ENCODE measurements at regions not wholly inside any gene's neighbourhood (a gene's known extent, or its start where the extent isn't known, plus 50 kb on each side); places are given as distances from the start of the nearest gene placed in this dataset.

- peaks cover 2% of the 10 kb centered on the region for H3K36me3 Mint-ChIP-seq (ENCODE audit: low read depth, unreplicated experiment)
- no peak overlapping the region for H3K4me3 Mint-ChIP-seq (ENCODE audit: unreplicated experiment)
- peak; percentile 76 for DNase-seq (ENCODE audit: low read depth)
These were observed 62.6 kb upstream of the PHF21A start for GRCh38 chr11:46183819-46184218.

DNA sequence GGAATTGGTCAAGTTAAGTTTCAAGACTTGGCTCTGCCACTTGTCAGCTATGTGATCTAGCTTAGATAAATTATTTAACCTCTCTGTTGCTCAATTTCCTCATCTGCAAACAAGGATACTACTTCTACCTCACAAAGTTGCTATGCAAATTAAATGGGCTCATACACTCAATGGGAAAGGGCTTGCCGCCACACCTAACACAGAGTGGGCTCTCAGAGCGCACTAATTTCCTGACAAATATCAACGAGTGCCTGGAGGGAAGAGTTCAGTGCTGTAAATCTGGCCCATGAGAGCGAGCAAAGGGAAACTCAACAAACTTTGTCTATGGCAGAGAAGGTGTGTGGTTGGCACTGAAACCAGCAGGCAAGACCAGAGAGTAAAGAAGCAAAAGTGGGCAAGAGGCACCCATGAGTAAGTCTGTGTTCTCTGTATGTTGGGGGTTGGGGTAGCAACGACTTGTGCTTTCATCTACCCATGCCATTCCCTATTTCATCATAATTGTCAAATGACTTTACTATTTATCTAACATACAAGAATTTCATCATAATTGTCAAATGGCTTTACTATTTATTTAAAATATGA, 60.7 kb upstream of the PHF21A start:
- Histone ChIP-seq H3K27ac (ENCODE audit: low read depth, low read length) (no peak overlapping the region), H3K27me3 (ENCODE audit: insufficient read depth, low read length) (peaks cover 24% of the 10 kb centered on the region), H3K36me3 (ENCODE audit: insufficient read depth, low read length) (no peaks in the 10 kb centered on the region), H3K79me2 (ENCODE audit: insufficient read depth, low read length) (no peaks in the 10 kb centered on the region), H3K9ac (ENCODE audit: low read length) (no peak overlapping the region), H3K4me2 (ENCODE audit: low read length) (no peak overlapping the region), H4K20me1 (ENCODE audit: insufficient read depth, low read length) (no peaks in the 10 kb centered on the region), H3K9me3 (ENCODE audit: insufficient read depth, low read depth, low read length) (no peaks in the 10 kb centered on the region), H2AFZ (ENCODE audit: low read depth, low read length) (no peak overlapping the region), H3K4me1 (ENCODE audit: insufficient read depth, low read length) (peaks cover 13% of the 10 kb centered on the region), H3K4me3 (ENCODE audit: insufficient read depth, low read depth, low read length) (no peak overlapping the region)
- no peak for TF ChIP-seq EZH2 (IDR thresholded peaks at IDR 0.05; ENCODE audit: insufficient read depth, low read length)
- TF ChIP-seq, protein P1, sequence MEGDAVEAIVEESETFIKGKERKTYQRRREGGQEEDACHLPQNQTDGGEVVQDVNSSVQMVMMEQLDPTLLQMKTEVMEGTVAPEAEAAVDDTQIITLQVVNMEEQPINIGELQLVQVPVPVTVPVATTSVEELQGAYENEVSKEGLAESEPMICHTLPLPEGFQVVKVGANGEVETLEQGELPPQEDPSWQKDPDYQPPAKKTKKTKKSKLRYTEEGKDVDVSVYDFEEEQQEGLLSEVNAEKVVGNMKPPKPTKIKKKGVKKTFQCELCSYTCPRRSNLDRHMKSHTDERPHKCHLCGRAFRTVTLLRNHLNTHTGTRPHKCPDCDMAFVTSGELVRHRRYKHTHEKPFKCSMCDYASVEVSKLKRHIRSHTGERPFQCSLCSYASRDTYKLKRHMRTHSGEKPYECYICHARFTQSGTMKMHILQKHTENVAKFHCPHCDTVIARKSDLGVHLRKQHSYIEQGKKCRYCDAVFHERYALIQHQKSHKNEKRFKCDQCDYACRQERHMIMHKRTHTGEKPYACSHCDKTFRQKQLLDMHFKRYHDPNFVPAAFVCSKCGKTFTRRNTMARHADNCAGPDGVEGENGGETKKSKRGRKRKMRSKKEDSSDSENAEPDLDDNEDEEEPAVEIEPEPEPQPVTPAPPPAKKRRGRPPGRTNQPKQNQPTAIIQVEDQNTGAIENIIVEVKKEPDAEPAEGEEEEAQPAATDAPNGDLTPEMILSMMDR (IDR thresholded peaks at IDR 0.05; ENCODE audit: insufficient read depth, low read depth, low read length) = no peak
- Mint-ChIP-seq H3K27ac (ENCODE audit: unreplicated experiment) (no peak overlapping the region), H3K36me3 (ENCODE audit: low read depth, unreplicated experiment) (peaks cover 2% of the 10 kb centered on the region), H3K9me3 (ENCODE audit: unreplicated experiment) (peaks cover 10% of the 10 kb centered on the region), H3K4me1 (ENCODE audit: low read depth, unreplicated experiment) (peaks cover 5% of the 10 kb centered on the region), H3K27me3 (ENCODE audit: low read depth, unreplicated experiment) (peaks cover 31% of the 10 kb centered on the region), H3K4me3 (ENCODE audit: unreplicated experiment) (no peak overlapping the region)
- FAIRE-seq (no peak), DNase-seq (ENCODE audit: low read depth) (no peak)

More at GRCh38 chr11:46183819-46184218, 62.6 kb upstream of the PHF21A start:
- Histone ChIP-seq H3K4me1 (ENCODE audit: insufficient read depth, low read length) (peaks cover 13% of the 10 kb centered on the region), H3K36me3 (ENCODE audit: insufficient read depth, low read length) (no peaks in the 10 kb centered on the region), H4K20me1 (ENCODE audit: insufficient read depth, low read length) (no peaks in the 10 kb centered on the region), H3K9ac (ENCODE audit: low read length) (no peak overlapping the region), H2AFZ (ENCODE audit: low read depth, low read length) (no peak overlapping the region), H3K4me3 (ENCODE audit: insufficient read depth, low read depth, low read length) (no peak overlapping the region), H3K27me3 (ENCODE audit: insufficient read depth, low read length) (peaks cover 15% of the 10 kb centered on the region), H3K4me2 (ENCODE audit: low read length) (peak overlapping the region; percentile 39), H3K27ac (ENCODE audit: low read depth, low read length) (no peak overlapping the region), H3K79me2 (ENCODE audit: insufficient read depth, low read length) (no peaks in the 10 kb centered on the region), H3K9me3 (ENCODE audit: insufficient read depth, low read depth, low read length) (no peaks in the 10 kb centered on the region)
- Mint-ChIP-seq H3K27ac (ENCODE audit: unreplicated experiment) (no peak overlapping the region), H3K4me1 (ENCODE audit: low read depth, unreplicated experiment) (peaks cover 5% of the 10 kb centered on the region), H3K27me3 (ENCODE audit: low read depth, unreplicated experiment) (peaks cover 16% of the 10 kb centered on the region), H3K9me3 (ENCODE audit: unreplicated experiment) (peaks cover 5% of the 10 kb centered on the region)
- peak; percentile 26 for FAIRE-seq
- TF ChIP-seq, protein P1 (IDR thresholded peaks at IDR 0.05; ENCODE audit: insufficient read depth, low read depth, low read length) = no peak
- TF ChIP-seq EZH2 (IDR thresholded peaks at IDR 0.05; ENCODE audit: insufficient read depth, low read length) = no peak

GRCh38 chr11:46181387-46181786, 60.1 kb upstream of the PHF21A start:
- peaks cover 35% of the 10 kb centered on the region for H3K27me3 Mint-ChIP-seq (ENCODE audit: low read depth, unreplicated experiment)
- FAIRE-seq = no peak

More at GRCh38 chr11:46181387-46181786, 60.1 kb upstream of the PHF21A start:
- no peak overlapping the region for H3K4me3 ChIP-seq (ENCODE audit: insufficient read depth, low read depth, low read length)
- H2AFZ ChIP-seq (ENCODE audit: low read depth, low read length) = no peak overlapping the region
- H3K9me3 ChIP-seq (ENCODE audit: insufficient read depth, low read depth, low read length) = no peaks in the 10 kb centered on the region
- H4K20me1 ChIP-seq (ENCODE audit: insufficient read depth, low read length) = no peaks in the 10 kb centered on the region
- H3K79me2 ChIP-seq (ENCODE audit: insufficient read depth, low read length) = no peaks in the 10 kb centered on the region
- H3K27me3 ChIP-seq (ENCODE audit: insufficient read depth, low read length) = peaks cover 24% of the 10 kb centered on the region
- DNase-seq (ENCODE audit: low read depth) = no peak
- peaks cover 10% of the 10 kb centered on the region for H3K9me3 Mint-ChIP-seq (ENCODE audit: unreplicated experiment)
- no peak overlapping the region for H3K27ac Mint-ChIP-seq (ENCODE audit: unreplicated experiment)
- H3K4me3 Mint-ChIP-seq (ENCODE audit: unreplicated experiment) = no peak overlapping the region
- H3K4me1 Mint-ChIP-seq (ENCODE audit: low read depth, unreplicated experiment) = peaks cover 6% of the 10 kb centered on the region
- H3K36me3 Mint-ChIP-seq (ENCODE audit: low read depth, unreplicated experiment) = peaks cover 2% of the 10 kb centered on the region
- H3K4me2 ChIP-seq (ENCODE audit: low read length) = no peak overlapping the region
- H3K4me1 ChIP-seq (ENCODE audit: insufficient read depth, low read length) = peaks cover 13% of the 10 kb centered on the region
- TF ChIP-seq EZH2 (IDR thresholded peaks at IDR 0.05; ENCODE audit: insufficient read depth, low read length) = no peak
- TF ChIP-seq, protein P1 (IDR thresholded peaks at IDR 0.05; ENCODE audit: insufficient read depth, low read depth, low read length) = no peak
- no peak overlapping the region for H3K9ac ChIP-seq (ENCODE audit: low read length)
- H3K36me3 ChIP-seq (ENCODE audit: insufficient read depth, low read length) = no peaks in the 10 kb centered on the region
- no peak overlapping the region for H3K27ac ChIP-seq (ENCODE audit: low read depth, low read length)
